ENCODE measurements at regions not wholly inside any gene's neighbourhood (a gene's known extent, or its start where the extent isn't known, plus 50 kb on each side); places are given as distances from the start of the nearest gene placed in this dataset.

DNA sequence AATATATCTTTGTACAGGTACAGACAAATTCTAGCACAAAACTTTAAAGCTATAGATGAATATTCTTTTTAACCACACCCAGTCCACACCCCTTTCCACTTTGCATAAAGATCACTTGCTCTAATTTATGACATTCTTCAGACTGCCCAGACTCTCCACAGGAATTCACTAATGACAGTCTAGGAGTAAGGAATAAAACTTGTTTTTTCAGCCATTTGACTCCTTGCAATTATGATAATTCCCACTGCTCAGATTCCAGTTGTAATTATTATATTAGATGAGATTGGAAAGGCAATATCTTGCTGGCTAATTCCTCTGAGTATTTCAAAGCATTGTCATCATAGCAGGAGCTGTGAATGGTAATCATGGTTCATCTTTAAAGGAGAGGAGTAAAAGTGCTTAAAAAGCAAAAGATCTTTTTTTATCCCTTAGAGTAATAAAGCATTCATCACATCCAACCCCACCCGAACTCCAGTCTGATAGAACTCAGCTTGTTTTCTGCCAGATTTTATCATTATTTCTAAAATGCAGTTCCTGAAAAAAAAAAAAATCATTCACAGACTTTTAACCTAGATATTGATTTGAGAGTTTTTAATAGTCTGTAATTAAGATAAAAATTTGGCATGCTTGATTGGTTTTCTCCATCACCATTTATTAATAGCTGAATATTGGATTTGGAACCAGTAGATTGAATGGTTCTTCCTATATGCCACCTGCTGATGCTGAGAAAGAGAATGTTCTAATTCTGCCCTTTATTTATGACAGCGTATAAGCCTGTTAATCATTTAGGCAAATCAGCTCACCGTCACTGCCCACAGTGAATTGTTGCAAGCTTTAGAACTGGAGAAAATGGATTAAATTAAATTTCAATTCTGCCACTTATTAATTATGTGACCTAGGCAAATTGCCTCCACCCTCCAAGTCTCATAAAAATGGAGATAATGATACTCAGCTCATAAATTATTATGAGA lies 93.9 kb upstream of the RASSF8 start:
- no CpG with 5 or more reads among the region's 3 CpGs for WGBS (ENCODE audit: extremely low coverage, insufficient read length, low lambda C conversion rate)
- no peak overlapping the region for H4K5ac ChIP-seq (ENCODE audit: insufficient read length, low read depth, low read length)
- no peak overlapping the region for H3K9ac ChIP-seq (ENCODE audit: extremely low read depth, insufficient read length, low read length)
- Mint-ChIP-seq H3K27me3 (ENCODE audit: low read depth) (no peaks in the 10 kb centered on the region), H3K9me3 (peaks cover 3 to 4% of the 10 kb centered on the region in 2 experiments; a peak in 3 of 5 replicates), H3K27ac (no peak overlapping the region), H3K36me3 (ENCODE audit: insufficient read depth in 1 of 3, low read depth in 3 of 3) (no peaks in the 10 kb centered on the region), H3K4me3 (no peak overlapping the region), H3K4me1 (peaks cover 4 to 12% of the 10 kb centered on the region in 2 experiments)
- H3K9me3 ChIP-seq (ENCODE audit: control insufficient read depth, low read depth, low read length): no peaks in the 10 kb centered on the region
- no peak overlapping the region for H3K56ac ChIP-seq (ENCODE audit: insufficient read length, low read depth, low read length)
- no peak overlapping the region for H4K8ac ChIP-seq (replicated peaks; ENCODE audit: insufficient read length, low read depth, low read length)
- no peaks in the 10 kb centered on the region for H3K23me2 ChIP-seq (ENCODE audit: insufficient read length, low read depth, low read length, poor library complexity, severe bottlenecking)
- H3K79me2 ChIP-seq (ENCODE audit: insufficient read depth, low read length): no peaks in the 10 kb centered on the region
- no peak overlapping the region for H2BK120ac ChIP-seq (ENCODE audit: low read depth, low read length, poor library complexity, severe bottlenecking)
- H3K18ac ChIP-seq (ENCODE audit: insufficient read length, low read depth, low read length): no peak overlapping the region
- H4K91ac ChIP-seq (ENCODE audit: insufficient read length, low read depth, low read length): no peak overlapping the region
- H3K14ac ChIP-seq (ENCODE audit: insufficient read depth, low read length): no peak overlapping the region
- no peaks in the 10 kb centered on the region for H4K20me1 ChIP-seq (ENCODE audit: control insufficient read depth, insufficient read depth, insufficient read length)
- H3K4me2 ChIP-seq (ENCODE audit: insufficient read depth, insufficient read length, low read length): no peak overlapping the region
- H2AFZ ChIP-seq (ENCODE audit: low read length): no peak overlapping the region
- no peak overlapping the region for H2BK20ac ChIP-seq (ENCODE audit: low read depth, low read length, poor library complexity, severe bottlenecking)
- H2BK15ac ChIP-seq (ENCODE audit: low read depth, low read length): no peak overlapping the region
- TF ChIP-seq CTCF (conservative IDR thresholded peaks at IDR 0.05): no peak
- no peak overlapping the region for H2AK5ac ChIP-seq (ENCODE audit: insufficient read length, low read length)
- H3K4me1 ChIP-seq (ENCODE audit: insufficient read depth, low read length): peaks cover 2% of the 10 kb centered on the region; the same call in 1 of the 2 replicates
- H3K27me3 ChIP-seq (ENCODE audit: insufficient read depth, low read length): no peaks in the 10 kb centered on the region
- no peak overlapping the region for H3K23ac ChIP-seq (ENCODE audit: insufficient read length, low read depth, low read length)
- H3K4ac ChIP-seq (ENCODE audit: low read depth, low read length): no peak overlapping the region
- no peak overlapping the region for H3T11ph ChIP-seq (ENCODE audit: low read length)
- DNase-seq: no peak
- no peak overlapping the region for H2BK12ac ChIP-seq (ENCODE audit: insufficient read length, low read depth, low read length)
- no peaks in the 10 kb centered on the region for H3K79me1 ChIP-seq (ENCODE audit: insufficient read depth, low read depth, low read length, poor library complexity, severe bottlenecking)
- H3K27ac ChIP-seq (ENCODE audit: insufficient read length, low read depth, low read length): no peak overlapping the region
- no peak overlapping the region for H2BK5ac ChIP-seq (ENCODE audit: insufficient read length, low read length)
